DMS53 (cell line): ENCODE measurements at regions not wholly inside any gene's neighbourhood (a gene's known extent, or its start where the extent isn't known, plus 50 kb on each side); places are given as distances from the start of the nearest gene placed in this dataset.
"Not testable (repeated sequence)": the region's sequence is repeated elsewhere in the genome, so short reads cannot be mapped to it uniquely, and the experiment has no call there.

ENCODE experiments used
- DNase-seq: peaks from one replicate; lab custom pipeline; 2025; lab: John Stamatoyannopoulos, UW

- no peak for DNase-seq
Observed at GRCh38 chr14:105971593-105972500, 445.5 kb downstream of the TMEM121 start.

- no peak for DNase-seq
Observed at GRCh38 chr14:105974902-105975301, 448.5 kb downstream of the TMEM121 start.

GRCh38 chr14:105978618-105979295, 452.4 kb downstream of the TMEM121 start:
- DNase-seq: no peak

- no peak for DNase-seq
Observed at GRCh38 chr14:105979446-105979845, 453.1 kb downstream of the TMEM121 start.

- DNase-seq: no peak
Observed at GRCh38 chr14:105980224-105980623, 453.8 kb downstream of the TMEM121 start.

GRCh38 chr14:105981517-105982302, 455.3 kb downstream of the TMEM121 start:
- not testable (repeated sequence) for DNase-seq

GRCh38 chr14:105982664-105983063, 456.3 kb downstream of the TMEM121 start:
- DNase-seq: no peak

GRCh38 chr14:105986894-105987284, 460.5 kb downstream of the TMEM121 start:
- no peak for DNase-seq

- no peak for DNase-seq
Observed at GRCh38 chr14:105987563-105987962, 461.2 kb downstream of the TMEM121 start.

GRCh38 chr14:105989566-105990302, 463.4 kb downstream of the TMEM121 start:
- no peak for DNase-seq

- not testable (repeated sequence) for DNase-seq
Observed at GRCh38 chr14:105991677-105992076, 465.3 kb downstream of the TMEM121 start.

GRCh38 chr14:105993814-105994213, 467.4 kb downstream of the TMEM121 start:
- no peak for DNase-seq

- DNase-seq: not testable (repeated sequence)
Observed at GRCh38 chr14:105995011-105995710, 468.8 kb downstream of the TMEM121 start.

GRCh38 chr14:105998597-105998996, 472.2 kb downstream of the TMEM121 start:
- DNase-seq: not testable (repeated sequence)

GRCh38 chr14:105999361-106000028, 473.1 kb downstream of the TMEM121 start:
- DNase-seq: peak; percentile 68

- DNase-seq: peak; percentile 21
Observed at GRCh38 chr14:106000029-106000511, 473.7 kb downstream of the TMEM121 start.

GRCh38 chr14:106001277-106001676, 474.9 kb downstream of the TMEM121 start:
- not testable (repeated sequence) for DNase-seq

- no peak for DNase-seq
Observed at GRCh38 chr14:106003351-106003750, 477.0 kb downstream of the TMEM121 start.

- not testable (repeated sequence) for DNase-seq
Observed at GRCh38 chr14:106004937-106005795, 478.8 kb downstream of the TMEM121 start.
